ENCODE measurements at regions not wholly inside any gene's neighbourhood (a gene's known extent, or its start where the extent isn't known, plus 50 kb on each side); places are given as distances from the start of the nearest gene placed in this dataset.

DNA sequence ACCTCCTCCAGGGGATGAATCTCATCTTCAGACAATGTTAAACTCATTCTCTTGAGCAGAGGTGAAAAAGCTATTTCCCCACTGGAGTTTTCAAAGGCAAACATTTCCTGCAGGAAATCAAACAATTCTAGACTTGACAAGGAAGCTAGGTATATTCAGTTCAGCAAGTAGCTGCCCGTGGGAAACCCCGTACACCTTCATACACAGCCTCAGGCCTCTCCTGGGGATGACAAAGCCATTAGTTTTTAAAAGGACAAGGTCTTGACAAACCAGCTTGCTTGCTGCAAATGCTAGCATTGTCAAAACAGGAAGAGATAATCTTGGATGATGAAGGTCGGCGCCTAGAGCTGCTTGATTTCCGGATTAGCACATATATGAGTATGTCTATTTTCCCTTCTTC, 1630.8 kb upstream of the TENM4 start:
- TF ChIP-seq SPI1 (IDR thresholded peaks at IDR 0.05; ENCODE audit: borderline replicate concordance, low read depth) (no peak), GABPA (IDR thresholded peaks at IDR 0.05; ENCODE audit: low read depth) (no peak), POLR2AphosphoS5 (IDR thresholded peaks at IDR 0.05; ENCODE audit: low read depth) (no peak)
- TF ChIP-seq, protein P1, sequence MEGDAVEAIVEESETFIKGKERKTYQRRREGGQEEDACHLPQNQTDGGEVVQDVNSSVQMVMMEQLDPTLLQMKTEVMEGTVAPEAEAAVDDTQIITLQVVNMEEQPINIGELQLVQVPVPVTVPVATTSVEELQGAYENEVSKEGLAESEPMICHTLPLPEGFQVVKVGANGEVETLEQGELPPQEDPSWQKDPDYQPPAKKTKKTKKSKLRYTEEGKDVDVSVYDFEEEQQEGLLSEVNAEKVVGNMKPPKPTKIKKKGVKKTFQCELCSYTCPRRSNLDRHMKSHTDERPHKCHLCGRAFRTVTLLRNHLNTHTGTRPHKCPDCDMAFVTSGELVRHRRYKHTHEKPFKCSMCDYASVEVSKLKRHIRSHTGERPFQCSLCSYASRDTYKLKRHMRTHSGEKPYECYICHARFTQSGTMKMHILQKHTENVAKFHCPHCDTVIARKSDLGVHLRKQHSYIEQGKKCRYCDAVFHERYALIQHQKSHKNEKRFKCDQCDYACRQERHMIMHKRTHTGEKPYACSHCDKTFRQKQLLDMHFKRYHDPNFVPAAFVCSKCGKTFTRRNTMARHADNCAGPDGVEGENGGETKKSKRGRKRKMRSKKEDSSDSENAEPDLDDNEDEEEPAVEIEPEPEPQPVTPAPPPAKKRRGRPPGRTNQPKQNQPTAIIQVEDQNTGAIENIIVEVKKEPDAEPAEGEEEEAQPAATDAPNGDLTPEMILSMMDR (IDR thresholded peaks at IDR 0.05; ENCODE audit: insufficient read depth, low read length): no peak
- TF ChIP-seq, protein P2, sequence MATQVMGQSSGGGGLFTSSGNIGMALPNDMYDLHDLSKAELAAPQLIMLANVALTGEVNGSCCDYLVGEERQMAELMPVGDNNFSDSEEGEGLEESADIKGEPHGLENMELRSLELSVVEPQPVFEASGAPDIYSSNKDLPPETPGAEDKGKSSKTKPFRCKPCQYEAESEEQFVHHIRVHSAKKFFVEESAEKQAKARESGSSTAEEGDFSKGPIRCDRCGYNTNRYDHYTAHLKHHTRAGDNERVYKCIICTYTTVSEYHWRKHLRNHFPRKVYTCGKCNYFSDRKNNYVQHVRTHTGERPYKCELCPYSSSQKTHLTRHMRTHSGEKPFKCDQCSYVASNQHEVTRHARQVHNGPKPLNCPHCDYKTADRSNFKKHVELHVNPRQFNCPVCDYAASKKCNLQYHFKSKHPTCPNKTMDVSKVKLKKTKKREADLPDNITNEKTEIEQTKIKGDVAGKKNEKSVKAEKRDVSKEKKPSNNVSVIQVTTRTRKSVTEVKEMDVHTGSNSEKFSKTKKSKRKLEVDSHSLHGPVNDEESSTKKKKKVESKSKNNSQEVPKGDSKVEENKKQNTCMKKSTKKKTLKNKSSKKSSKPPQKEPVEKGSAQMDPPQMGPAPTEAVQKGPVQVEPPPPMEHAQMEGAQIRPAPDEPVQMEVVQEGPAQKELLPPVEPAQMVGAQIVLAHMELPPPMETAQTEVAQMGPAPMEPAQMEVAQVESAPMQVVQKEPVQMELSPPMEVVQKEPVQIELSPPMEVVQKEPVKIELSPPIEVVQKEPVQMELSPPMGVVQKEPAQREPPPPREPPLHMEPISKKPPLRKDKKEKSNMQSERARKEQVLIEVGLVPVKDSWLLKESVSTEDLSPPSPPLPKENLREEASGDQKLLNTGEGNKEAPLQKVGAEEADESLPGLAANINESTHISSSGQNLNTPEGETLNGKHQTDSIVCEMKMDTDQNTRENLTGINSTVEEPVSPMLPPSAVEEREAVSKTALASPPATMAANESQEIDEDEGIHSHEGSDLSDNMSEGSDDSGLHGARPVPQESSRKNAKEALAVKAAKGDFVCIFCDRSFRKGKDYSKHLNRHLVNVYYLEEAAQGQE (IDR thresholded peaks at IDR 0.05; ENCODE audit: insufficient replicate concordance, low read depth): no peak
- Histone ChIP-seq H3K27me3 (ENCODE audit: insufficient read depth, poor library complexity, severe bottlenecking) (no peaks in the 10 kb centered on the region), H3K4me3 (replicated peaks; ENCODE audit: insufficient read depth, low read length) (no peak overlapping the region), H3K27ac (replicated peaks) (no peak overlapping the region)
- no peak for DNase-seq (ENCODE audit: low read depth in 1 of 2, low spot score in 1 of 2)

DNA sequence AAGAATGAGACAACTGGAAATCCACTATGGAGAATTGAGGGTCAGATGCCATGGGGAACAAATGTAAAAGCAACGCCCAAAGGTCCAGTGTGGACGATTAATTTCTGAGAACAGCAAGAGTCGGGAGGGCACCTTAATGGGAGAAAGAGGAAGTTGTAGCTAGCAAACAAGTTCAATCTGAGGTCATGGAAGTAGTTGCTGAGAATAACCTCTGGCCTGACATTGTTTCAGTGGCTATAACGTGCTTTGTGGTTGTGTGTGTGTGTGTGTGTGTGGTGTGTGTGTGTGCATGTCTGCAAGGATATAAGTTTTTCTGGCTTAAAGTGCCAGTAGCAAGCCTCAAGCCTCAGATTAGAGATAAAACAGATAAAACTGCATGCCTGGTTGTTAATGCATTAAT, 1630.1 kb upstream of the TENM4 start:
- no peak overlapping the region for H3K27ac ChIP-seq (replicated peaks)
- H3K4me3 ChIP-seq (replicated peaks; ENCODE audit: insufficient read depth, low read length): no peak overlapping the region
- no peaks in the 10 kb centered on the region for H3K27me3 ChIP-seq (ENCODE audit: insufficient read depth, poor library complexity, severe bottlenecking)
- TF ChIP-seq GABPA (IDR thresholded peaks at IDR 0.05; ENCODE audit: low read depth) (no peak), POLR2AphosphoS5 (IDR thresholded peaks at IDR 0.05; ENCODE audit: low read depth) (no peak), SPI1 (IDR thresholded peaks at IDR 0.05; ENCODE audit: borderline replicate concordance, low read depth) (no peak)
- TF ChIP-seq, protein P1 (IDR thresholded peaks at IDR 0.05; ENCODE audit: insufficient read depth, low read length): no peak
- TF ChIP-seq, protein P2 (IDR thresholded peaks at IDR 0.05; ENCODE audit: insufficient replicate concordance, low read depth): no peak
- DNase-seq (ENCODE audit: low read depth in 1 of 2, low spot score in 1 of 2): peak; percentile 18 to 37

DNA sequence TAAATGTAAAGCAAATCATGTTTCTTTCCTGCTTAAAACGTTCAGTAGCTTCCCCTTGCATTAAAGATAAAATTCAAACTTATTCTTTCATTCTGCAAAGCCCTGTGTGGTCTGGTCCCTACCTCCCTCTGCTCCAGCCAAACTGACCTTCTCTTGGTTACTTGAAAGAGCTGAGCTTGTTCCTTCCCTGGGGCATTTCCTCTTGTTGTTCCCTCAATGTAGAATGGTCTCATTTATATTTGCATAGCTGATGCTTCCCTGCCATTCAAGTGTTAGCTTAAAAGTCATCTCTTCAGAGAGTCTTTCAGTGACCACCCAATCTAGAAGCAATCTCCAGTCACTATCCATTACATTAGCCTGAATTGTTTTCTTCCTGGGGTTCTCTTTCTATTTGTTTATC, 1618.5 kb upstream of the TENM4 start:
- Histone ChIP-seq H3K4me3 (replicated peaks; ENCODE audit: insufficient read depth, low read length) (no peak overlapping the region), H3K27ac (replicated peaks) (no peak overlapping the region), H3K27me3 (ENCODE audit: insufficient read depth, poor library complexity, severe bottlenecking) (no peaks in the 10 kb centered on the region)
- TF ChIP-seq, protein P2 (IDR thresholded peaks at IDR 0.05; ENCODE audit: insufficient replicate concordance, low read depth): no peak
- no peak for TF ChIP-seq SPI1 (IDR thresholded peaks at IDR 0.05; ENCODE audit: borderline replicate concordance, low read depth)
- no peak for TF ChIP-seq POLR2AphosphoS5 (IDR thresholded peaks at IDR 0.05; ENCODE audit: low read depth)
- TF ChIP-seq, protein P1 (IDR thresholded peaks at IDR 0.05; ENCODE audit: insufficient read depth, low read length): no peak
- no peak for TF ChIP-seq GABPA (IDR thresholded peaks at IDR 0.05; ENCODE audit: low read depth)
- no peak for DNase-seq (ENCODE audit: low read depth in 1 of 2, low spot score in 1 of 2)

All from HL-60 (cell line).